OCI-LY7 (cell line): ENCODE measurements at regions not wholly inside any gene's neighbourhood (a gene's known extent, or its start where the extent isn't known, plus 50 kb on each side); places are given as distances from the start of the nearest gene placed in this dataset.

Source experiments
- BruUV-seq: library from RNA; stranded (reverse); fragments of 400-500 nt; replicated peaks from 2 replicates; lab custom pipeline; 2021; lab: Mats Ljungman, UMichigan
- CTCF ChIA-PET: fragments of 300-600 bp; sonication (Branson Sonifier 250); formaldehyde crosslinking; loops from one replicate; lab custom pipeline; 2022; ENCODE audit warnings: antibody characterized with exemption; ENCODE audit not compliant: unreplicated experiment; lab: Charles Lee
- POLR2A ChIA-PET: fragments of 300-600 bp; sonication (Branson Sonifier 250); formaldehyde crosslinking; loops from one replicate; lab custom pipeline; 2022; ENCODE audit warnings: antibody characterized with exemption; lab: Charles Lee
- DNase-seq: peaks from one replicate; pipeline ENCODE4 v3.0.0-alpha.2; 2015; ENCODE audit warnings: low spot score
- H2AFZ ChIP-seq: fragments of 200-600 bp; sonication (generic), shearing (Covaris generic); 2 replicates; pipeline ENCODE4 v1.6.1; 2014; ENCODE audit warnings: mild to moderate bottlenecking, antibody characterized with exemption, low read length, moderate library complexity
- H3K27ac ChIP-seq: fragments of 200-600 bp; sonication (generic); 2 replicates; pipeline ENCODE4 v1.5.1; 2014; ENCODE audit warnings: mixed run types, low read depth, mild to moderate bottlenecking, moderate library complexity, low read length, inconsistent platforms; ENCODE audit not compliant: poor library complexity, severe bottlenecking
- H3K36me3 ChIP-seq: fragments of 200-600 bp; sonication (generic); 2 replicates; pipeline ENCODE4 v1.6.1; 2014; ENCODE audit warnings: mild to moderate bottlenecking, antibody characterized with exemption, low read length, moderate library complexity, mixed read lengths; ENCODE audit not compliant: insufficient read depth
- H3K4me1 ChIP-seq: fragments of 200-600 bp; sonication (generic); 2 replicates; pipeline ENCODE4 v1.5.1; 2014; ENCODE audit warnings: mild to moderate bottlenecking, low read length; ENCODE audit not compliant: insufficient read depth, poor library complexity, severe bottlenecking
- H3K4me2 ChIP-seq: fragments of 200-600 bp; sonication (generic); 2 replicates; pipeline ENCODE4 v1.6.1; 2014; ENCODE audit warnings: mild to moderate bottlenecking, low read length
- H3K4me3 ChIP-seq: fragments of 200-600 bp; sonication (generic); 2 replicates; pipeline ENCODE4 v1.5.1; 2014; ENCODE audit warnings: mild to moderate bottlenecking, low read depth, low read length; ENCODE audit not compliant: poor library complexity, severe bottlenecking
- H3K79me2 ChIP-seq: fragments of 200-600 bp; sonication (generic); 2 replicates; pipeline ENCODE4 v1.6.1; 2016; ENCODE audit warnings: low read depth, mild to moderate bottlenecking, low read length, moderate library complexity, mixed read lengths; ENCODE audit not compliant: insufficient read depth
- H3K9me2 ChIP-seq: fragments of 200-600 bp; sonication (generic); 2 replicates; pipeline ENCODE4 v1.6.1; 2016; ENCODE audit warnings: mild to moderate bottlenecking, low read length, mixed read lengths; ENCODE audit not compliant: insufficient read depth
- H3K9me3 ChIP-seq: fragments of 200-600 bp; sonication (generic); 2 replicates; pipeline ENCODE4 v1.6.1; 2014; ENCODE audit warnings: mild to moderate bottlenecking, mixed run types, low read length, mixed read lengths
- H4K20me1 ChIP-seq: fragments of 200-600 bp; sonication (generic); 2 replicates; pipeline ENCODE4 v1.6.1; 2014; ENCODE audit warnings: mild to moderate bottlenecking, antibody characterized with exemption, low read length, moderate library complexity, mixed read lengths; ENCODE audit not compliant: insufficient read depth
- CTCF ChIP-seq: fragments of 200-600 bp; sonication (generic); conservative IDR thresholded peaks from 2 replicates; pipeline ENCODE4 v1.5.1; 2014; ENCODE audit warnings: mild to moderate bottlenecking, antibody characterized with exemption, low read length, moderate library complexity, mixed read lengths
- EZH2phosphoT487 ChIP-seq: fragments of 200-600 bp; sonication (generic); IDR thresholded peaks from 2 replicates; pipeline ENCODE4 v1.6.1; 2018; ENCODE audit warnings: low read depth, borderline replicate concordance, mild to moderate bottlenecking, mixed run types, antibody characterized with exemption, low read length, moderate library complexity, mixed read lengths
- intact Hi-C: fragments of 100-400 bp; cut with micrococcal nuclease; formaldehyde crosslinking; loops from one replicate; pipeline ENCODE4 v1.10.0; 2022; ENCODE audit not compliant: unreplicated experiment

GRCh38 chr7:68133045-68133444, 1136.4 kb downstream of the TYW1 start:
- TF ChIP-seq EZH2phosphoT487 = no peak
- no peak for TF ChIP-seq CTCF
- Histone ChIP-seq H3K4me3 (no peak overlapping the region), H3K4me2 (no peak overlapping the region), H2AFZ (no peak overlapping the region), H3K9me3 (no peaks in the 10 kb centered on the region), H3K4me1 (no peaks in the 10 kb centered on the region), H3K79me2 (no peaks in the 10 kb centered on the region), H3K9me2 (no peaks in the 10 kb centered on the region), H3K36me3 (no peaks in the 10 kb centered on the region), H3K27ac (no peak overlapping the region), H4K20me1 (no peaks in the 10 kb centered on the region)
- BruUV-seq = no TSS peak
- CTCF ChIA-PET = no interaction called here
- POLR2A ChIA-PET = no interaction called here
- no peak for DNase-seq
- intact Hi-C loops = no loop called here

GRCh38 chr7:68143345-68143744, 1146.7 kb downstream of the TYW1 start:
- Histone ChIP-seq H3K36me3 (no peaks in the 10 kb centered on the region), H3K4me3 (no peak overlapping the region), H4K20me1 (no peaks in the 10 kb centered on the region), H3K4me2 (no peak overlapping the region), H2AFZ (no peak overlapping the region), H3K9me3 (no peaks in the 10 kb centered on the region), H3K79me2 (no peaks in the 10 kb centered on the region), H3K4me1 (no peaks in the 10 kb centered on the region), H3K27ac (no peak overlapping the region), H3K9me2 (no peaks in the 10 kb centered on the region)
- POLR2A ChIA-PET = no interaction called here
- TF ChIP-seq CTCF = no peak
- TF ChIP-seq EZH2phosphoT487 = no peak
- CTCF ChIA-PET = no interaction called here
- intact Hi-C loops = no loop called here
- BruUV-seq = no TSS peak
- no peak for DNase-seq

- no peaks in the 10 kb centered on the region for H3K79me2 ChIP-seq
- no peak overlapping the region for H3K4me3 ChIP-seq
- ChIA-PET POLR2A (interaction anchor here (0.6 kb wide), 1 partner anchor 227 kb away, joined by 4 read pairs; no protein-coding TSS in a partner anchor), CTCF (no interaction called here)
- no peak for TF ChIP-seq EZH2phosphoT487
- TF ChIP-seq CTCF = no peak
- H3K9me2 ChIP-seq = no peaks in the 10 kb centered on the region
- H3K27ac ChIP-seq = no peak overlapping the region
- intact Hi-C loops = no loop called here
- H4K20me1 ChIP-seq = no peaks in the 10 kb centered on the region
- no TSS peak for BruUV-seq
- no peak for DNase-seq
- no peak overlapping the region for H3K4me2 ChIP-seq
- H3K36me3 ChIP-seq = no peaks in the 10 kb centered on the region
- no peak overlapping the region for H2AFZ ChIP-seq
- no peaks in the 10 kb centered on the region for H3K4me1 ChIP-seq
- H3K9me3 ChIP-seq = no peaks in the 10 kb centered on the region
These were observed 1150.3 kb downstream of the TYW1 start for GRCh38 chr7:68146983-68147382.
